Stimulated activated CD4-positive, alpha-beta T cell treated with anti-CD3 and anti-CD28 coated beads, Interleukin-2, amount 100 ng/mL, for 4 hours (primary cell): ENCODE measurements at regions not wholly inside any gene's neighbourhood (a gene's known extent, or its start where the extent isn't known, plus 50 kb on each side); places are given as distances from the start of the nearest gene placed in this dataset.
"Not testable (repeated sequence)": the region's sequence is repeated elsewhere in the genome, so short reads cannot be mapped to it uniquely, and the experiment has no call there.

Experiments
- DNase-seq: peaks from one replicate; pipeline ENCODE4 v3.0.0-alpha.2; 2020; ENCODE audit warnings: low read depth

GRCh38 chr11:94235772-94236171 lies 68.6 kb upstream of the IZUMO1R start:
- not testable (repeated sequence) for DNase-seq

DNA sequence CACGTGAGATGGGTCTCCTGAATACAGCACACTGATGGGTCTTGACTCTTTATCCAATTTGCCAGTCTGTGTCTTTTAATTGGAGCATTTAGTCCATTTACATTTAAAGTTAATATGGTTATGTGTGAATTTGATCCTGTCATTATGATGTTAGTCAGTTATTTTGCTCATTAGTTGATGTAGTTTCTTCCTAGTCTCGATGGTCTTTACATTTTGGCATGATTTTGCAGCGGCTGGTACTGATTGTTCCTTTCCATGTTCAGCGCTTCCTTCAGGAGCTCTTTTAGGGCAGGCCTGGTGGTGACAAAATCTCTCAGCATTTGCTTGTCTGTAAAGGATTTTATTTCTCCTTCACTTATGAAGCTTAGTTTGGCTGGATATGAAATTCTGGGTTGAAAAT lies 68.0 kb upstream of the IZUMO1R start:
- DNase-seq, result not testable (repeated sequence)

DNA sequence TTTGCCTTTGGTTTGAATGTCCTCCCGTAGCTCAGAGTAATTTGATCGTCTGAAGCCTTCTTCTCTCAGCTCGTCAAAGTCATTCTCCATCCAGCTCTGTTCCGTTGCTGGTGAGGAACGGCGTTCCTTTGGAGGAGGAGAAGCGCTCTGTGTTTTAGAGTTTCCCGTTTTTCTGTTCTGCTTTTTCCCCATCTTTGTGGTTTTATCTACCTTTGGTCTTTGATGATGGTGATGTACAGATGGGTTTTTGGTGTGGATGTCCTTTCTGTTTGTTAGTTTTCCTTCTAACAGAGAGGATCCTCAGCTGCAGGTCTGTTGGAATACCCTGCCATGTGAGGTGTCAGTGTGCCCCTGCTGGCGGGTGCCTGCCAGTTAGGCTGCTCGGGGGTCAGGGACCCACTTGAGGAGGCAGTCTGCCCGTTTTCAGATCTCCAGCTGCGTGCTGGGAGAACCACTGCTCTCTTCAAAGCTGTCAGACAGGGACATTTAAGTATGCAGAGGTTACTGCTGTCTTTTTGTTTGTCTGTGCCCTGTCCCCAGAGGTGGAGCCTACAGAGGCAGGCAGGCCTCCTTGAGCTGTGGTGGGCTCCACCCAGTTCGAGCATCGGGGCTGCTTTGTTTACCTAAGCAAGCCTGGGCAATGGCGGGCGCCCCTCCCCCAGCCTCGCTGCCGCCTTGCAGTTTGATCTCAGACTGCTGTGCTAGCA lies 66.8 kb upstream of the IZUMO1R start:
- peak; percentile 11 for DNase-seq

GRCh38 chr11:94238154-94238735 lies 66.1 kb upstream of the IZUMO1R start:
- peak; percentile 11 for DNase-seq

DNA sequence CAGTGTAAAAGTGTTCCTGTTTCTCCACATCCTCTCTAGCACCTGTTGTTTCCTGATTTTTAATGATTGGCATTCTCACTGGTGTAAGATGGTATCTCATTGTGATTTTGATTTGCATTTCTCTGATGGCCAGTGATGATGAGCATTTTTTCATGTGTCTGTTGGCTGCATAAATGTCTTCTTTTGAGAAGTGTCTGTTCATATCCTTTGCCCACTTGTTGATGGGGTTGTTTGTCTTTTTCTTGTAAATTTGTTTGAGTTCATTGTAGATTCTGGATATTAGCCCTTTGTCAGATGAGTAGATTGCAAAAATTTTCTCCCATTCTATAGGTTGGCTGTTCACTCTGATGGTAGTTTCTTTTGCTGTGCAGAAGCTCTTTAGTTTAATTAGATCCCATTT lies 65.6 kb upstream of the IZUMO1R start:
- not testable (repeated sequence) for DNase-seq

DNA sequence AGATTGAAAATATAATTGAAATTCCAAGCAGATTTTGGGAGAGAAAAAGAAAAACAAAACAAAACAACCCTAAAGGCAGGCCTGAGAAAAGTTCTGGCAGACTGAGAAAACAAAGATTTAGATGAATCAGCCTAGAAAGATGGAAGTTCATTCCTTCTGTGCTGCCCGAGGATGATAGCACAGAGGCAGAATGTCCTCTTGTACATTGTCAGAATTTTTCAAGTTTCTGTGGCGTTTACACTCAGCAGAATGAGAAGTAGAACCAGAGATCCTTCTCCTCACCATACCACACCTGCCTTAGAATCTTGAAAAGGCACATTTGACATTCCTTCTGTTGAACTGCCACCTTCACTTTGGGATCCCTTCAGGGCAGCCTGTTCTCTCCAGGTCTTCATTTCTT lies 62.5 kb upstream of the IZUMO1R start:
- no peak for DNase-seq

GRCh38 chr11:94243571-94244515 lies 60.5 kb upstream of the IZUMO1R start:
- DNase-seq, result no peak

GRCh38 chr11:94245121-94245520 lies 59.3 kb upstream of the IZUMO1R start:
- no peak for DNase-seq

DNA sequence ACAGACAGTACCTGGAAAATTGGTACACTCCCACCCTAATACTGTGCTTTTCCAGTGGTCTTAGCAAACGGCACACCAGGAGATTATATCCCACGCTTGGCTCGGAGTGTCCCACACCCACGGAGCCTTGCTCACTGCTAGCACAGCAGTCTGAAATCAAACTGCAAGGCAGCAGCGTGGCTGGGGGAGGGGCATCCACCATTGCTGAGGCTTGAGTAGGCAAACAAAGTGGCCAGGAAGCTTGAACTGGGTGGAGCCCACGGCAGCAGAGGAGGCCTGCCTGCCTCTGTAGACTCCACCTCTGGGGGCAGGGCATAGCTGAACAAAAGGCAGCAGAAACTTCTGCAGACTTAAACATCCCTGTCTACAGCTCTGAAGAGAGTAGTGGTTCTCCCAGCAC lies 56.1 kb upstream of the IZUMO1R start:
- DNase-seq, result not testable (repeated sequence)

DNA sequence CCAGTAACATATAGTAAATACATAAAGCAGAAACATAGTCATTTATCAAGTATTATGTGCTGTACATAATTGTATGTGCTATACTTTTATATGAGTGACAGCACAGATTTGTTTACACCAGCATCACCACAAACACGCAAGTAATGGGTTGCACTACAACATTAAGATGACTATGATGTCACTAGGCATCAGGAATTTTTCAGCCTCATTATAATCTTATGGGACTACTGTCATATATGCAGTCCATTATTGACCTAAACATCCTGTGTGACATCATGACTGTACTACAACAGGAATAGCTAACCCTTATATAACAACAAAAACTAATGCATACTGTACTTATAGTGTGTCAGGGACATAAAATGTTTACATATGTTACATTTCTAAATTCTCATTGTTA lies 50.2 kb upstream of the IZUMO1R start:
- DNase-seq, result no peak
